ENCODE measurements at regions not wholly inside any gene's neighbourhood (a gene's known extent, or its start where the extent isn't known, plus 50 kb on each side); places are given as distances from the start of the nearest gene placed in this dataset.

GRCh38 chr19:5216141-5216847, 124.3 kb downstream of the PTPRS start:
- Histone ChIP-seq H3K27ac (ENCODE audit: low read depth, low read length) (no peak overlapping the region), H2BK20ac (ENCODE audit: low read length) (no peak overlapping the region), H3K36me3 (ENCODE audit: control insufficient read depth in 2 of 4, insufficient read depth in 4 of 4, low read length in 3 of 4) (peaks cover 68 to 91% (median 89%) of the 10 kb centered on the region in 4 experiments), H3K79me2 (ENCODE audit: control insufficient read depth in 1 of 2, insufficient read depth in 2 of 2, low read length in 2 of 2) (no peaks in the 10 kb centered on the region), H4K8ac (ENCODE audit: extremely low read depth, insufficient read depth, low read length) (no peak overlapping the region), H4K91ac (replicated peaks; ENCODE audit: insufficient read length, low read length) (no peak overlapping the region), H3K14ac (ENCODE audit: insufficient read length) (no peak overlapping the region), H4K20me1 (replicated peaks in 1 of 2; ENCODE audit: control insufficient read depth in 1 of 2, insufficient read depth in 2 of 2, low read length in 2 of 2) (peaks cover 2 to 20% of the 10 kb centered on the region in 2 experiments), H3K27me3 (replicated peaks in 1 of 4; ENCODE audit: control insufficient read depth in 3 of 4, extremely low read depth in 1 of 4, insufficient read depth in 3 of 4, low read length in 3 of 4) (no peaks in the 10 kb centered on the region), H2BK12ac (ENCODE audit: low read depth, low read length) (no peak overlapping the region), H2BK5ac (ENCODE audit: low read depth, low read length) (no peak overlapping the region), H3K23me2 (ENCODE audit: low read depth, low read length) (no peaks in the 10 kb centered on the region), H3K4me2 (ENCODE audit: insufficient read depth in 1 of 2, low read depth in 2 of 2, low read length in 2 of 2) (no peak overlapping the region), H4K5ac (ENCODE audit: insufficient read length, low read depth, low read length) (no peak overlapping the region), H3K23ac (ENCODE audit: insufficient read length) (no peak overlapping the region), H3K56ac (replicated peaks; ENCODE audit: insufficient read length, low read depth, low read length) (no peak overlapping the region), H3K9me3 (ENCODE audit: insufficient read depth in 2 of 2, low read depth in 1 of 2, low read length in 1 of 2) (peaks cover 0 to 4% of the 10 kb centered on the region in 2 experiments; a peak in 1 of 4 replicates), H2AFZ (ENCODE audit: low read length) (no peak overlapping the region), H2BK120ac (replicated peaks; ENCODE audit: low read depth, low read length) (no peak overlapping the region), H3K79me1 (ENCODE audit: low read depth, low read length) (no peaks in the 10 kb centered on the region), H2AK5ac (ENCODE audit: low read depth, low read length) (no peak overlapping the region), H2BK15ac (ENCODE audit: low read length) (no peak overlapping the region), H3K4ac (replicated peaks; ENCODE audit: insufficient read length, low read depth, low read length) (no peak overlapping the region), H3K4me3 (ENCODE audit: extremely low read depth in 1 of 4, insufficient read depth in 2 of 4, low read depth in 3 of 4, low read length in 4 of 4) (no peak overlapping the region), H3K9ac (replicated peaks in 1 of 4; ENCODE audit: extremely low read depth in 1 of 4, low read depth in 3 of 4, low read length in 3 of 4) (no peak overlapping the region), H3K4me1 (replicated peaks in 1 of 4; ENCODE audit: control insufficient read depth in 3 of 4, insufficient read depth in 4 of 4, low read length in 3 of 4) (no peaks in the 10 kb centered on the region), H3K18ac (ENCODE audit: extremely low read depth, low read length) (no peak overlapping the region)
- ChIA-PET CTCF (ENCODE audit: partially characterized antibody) (interaction anchor here (0.8 to 1.3 kb wide), 2 partner anchors 17 to 167 kb away, joined by 3 read pairs; no protein-coding TSS in a partner anchor), POLR2A (ENCODE audit: partially characterized antibody) (interaction anchor here (0.5 kb wide), 1 partner anchor 229 kb away, joined by 3 read pairs; no protein-coding TSS in a partner anchor)
- FAIRE-seq (no peak), DNase-seq (ENCODE audit: low read depth in 1 of 2, low spot score in 2 of 2) (no peak)
- no peak for TF ChIP-seq TEAD4 (IDR thresholded peaks at IDR 0.05; ENCODE audit: low read depth, low read length)
- TF ChIP-seq ATF3 (IDR thresholded peaks at IDR 0.05; ENCODE audit: insufficient read depth, low read depth, low read length) = no peak
- no peak for TF ChIP-seq BCL11A (IDR thresholded peaks at IDR 0.05; ENCODE audit: low read depth in 2 of 2, low read length in 2 of 2)
- TF ChIP-seq CTBP2 (IDR thresholded peaks at IDR 0.05; ENCODE audit: borderline replicate concordance, insufficient read depth, insufficient read length, low read length) = no peak
- no peak for TF ChIP-seq TCF12 (IDR thresholded peaks at IDR 0.05; ENCODE audit: low read depth, low read length)
- no peak for TF ChIP-seq HDAC2 (IDR thresholded peaks at IDR 0.05; ENCODE audit: borderline replicate concordance in 1 of 2, low read depth in 2 of 2, low read length in 2 of 2)
- no peak for TF ChIP-seq SP1 (IDR thresholded peaks at IDR 0.05; ENCODE audit: low read depth, low read length)
- WGBS, 2 experiments (ENCODE audit: extremely low coverage in 1 of 2, insufficient coverage in 1 of 2, insufficient read length in 1 of 2, insufficient replicate concordance in 2 of 2, low coverage in 1 of 2, low lambda C conversion rate in 2 of 2, missing lambda C conversion rate in 1 of 2) = 91% methylated on average over 14 of the region's 14 CpGs; no CpG with 5 or more reads in 1 of the 2 experiments

Measured in H1 (cell line).